IMR-90 (cell line): ENCODE measurements at regions not wholly inside any gene's neighbourhood (a gene's known extent, or its start where the extent isn't known, plus 50 kb on each side); places are given as distances from the start of the nearest gene placed in this dataset.

ENCODE experiments used
- ATAC-seq: fragments of 200-7000 bp; cut with Tn5 transposase; 2 replicates; pipeline ENCODE4 v1.9.1; 2020; ENCODE audit warnings: low read depth, mild to moderate bottlenecking, moderate library complexity
- BruUV-seq: library from RNA; stranded (reverse); fragments of 400-500 nt; replicated peaks from 2 replicates; lab custom pipeline; 2021; lab: Mats Ljungman, UMichigan
- CTCF ChIA-PET: fragments of 300-600 bp; formaldehyde crosslinking; extraction: SDS; loops from one replicate; lab custom pipeline; 2021; ENCODE audit warnings: antibody characterized with exemption; lab: Yijun Ruan, JAX
- POLR2A ChIA-PET: fragments of 300-600 bp; sonication (Branson Sonifier 250); formaldehyde crosslinking; loops from one replicate; lab custom pipeline; 2022; ENCODE audit warnings: antibody characterized with exemption; ENCODE audit not compliant: unreplicated experiment; lab: Charles Lee
- DNase-seq: peaks from one replicate; pipeline ENCODE4 v3.0.0; 2013
- H2AFZ ChIP-seq: replicated peaks from 2 replicates; pipeline ENCODE3; 2013; ENCODE audit warnings: low read length, mild to moderate bottlenecking; ENCODE audit not compliant: poor library complexity
- H2AK5ac ChIP-seq: 2 replicates; pipeline ENCODE4 v1.6.1; 2013; ENCODE audit warnings: low read depth, low read length, inconsistent platforms
- H2AK9ac ChIP-seq: replicated peaks from 2 replicates; pipeline ENCODE3; 2013; ENCODE audit warnings: mild to moderate bottlenecking, low read depth, low read length, moderate library complexity; ENCODE audit not compliant: poor library complexity
- H2BK120ac ChIP-seq: 2 replicates; pipeline ENCODE4 v1.6.1; 2013; ENCODE audit warnings: low read depth, low read length, inconsistent platforms
- H2BK15ac ChIP-seq: 3 replicates; pipeline ENCODE4 v1.6.1; 2013; ENCODE audit warnings: low read depth, low read length, inconsistent platforms
- H2BK20ac ChIP-seq: 2 replicates; pipeline ENCODE4 v1.6.1; 2013; ENCODE audit warnings: low read depth, mild to moderate bottlenecking, inconsistent platforms, low read length, moderate library complexity
- H2BK5ac ChIP-seq: 2 replicates; pipeline ENCODE4 v1.6.1; 2013; ENCODE audit warnings: mild to moderate bottlenecking, low read depth, low read length, inconsistent platforms; ENCODE audit not compliant: poor library complexity, severe bottlenecking
- H3K14ac ChIP-seq: replicated peaks from 2 replicates; pipeline ENCODE4 v1.6.1; 2013; ENCODE audit warnings: low read depth, low read length, inconsistent platforms
- H3K18ac ChIP-seq: 2 replicates; pipeline ENCODE4 v1.6.1; 2013; ENCODE audit warnings: low read depth, low read length, control low read depth
- H3K23ac ChIP-seq: 2 replicates; pipeline ENCODE4 v1.6.1; 2013; ENCODE audit warnings: low read depth, low read length, inconsistent platforms
- H3K27ac ChIP-seq: 2 replicates; pipeline ENCODE4 v1.5.1; 2013; ENCODE audit warnings: mild to moderate bottlenecking, control low read depth, low read length; ENCODE audit not compliant: insufficient read depth
- H3K27me3 ChIP-seq: 2 replicates; pipeline ENCODE4 v1.6.1; 2013; ENCODE audit warnings: low read length; ENCODE audit not compliant: control insufficient read depth, insufficient read depth
- H3K36me3 ChIP-seq: 2 replicates; pipeline ENCODE4 v1.6.1; 2013; ENCODE audit warnings: low read length, mixed read lengths; ENCODE audit not compliant: control insufficient read depth, insufficient read depth
- H3K4ac ChIP-seq: 2 replicates; pipeline ENCODE4 v1.6.1; 2013; ENCODE audit warnings: low read depth, low read length, inconsistent platforms
- H3K4me1 ChIP-seq: 2 replicates; pipeline ENCODE4 v1.6.1; 2013; ENCODE audit warnings: low read length, mixed read lengths; ENCODE audit not compliant: control insufficient read depth, insufficient read depth
- H3K4me2 ChIP-seq: 2 replicates; pipeline ENCODE4 v1.6.1; 2013; ENCODE audit warnings: low read depth, mild to moderate bottlenecking, control low read depth, low read length, moderate library complexity
- H3K4me3 ChIP-seq: 2 replicates; pipeline ENCODE4 v1.5.1; 2013; ENCODE audit warnings: low read depth, mild to moderate bottlenecking, control low read depth, low read length, moderate library complexity; ENCODE audit not compliant: insufficient read depth
- H3K56ac ChIP-seq: 2 replicates; pipeline ENCODE4 v1.6.1; 2013; ENCODE audit warnings: low read length, inconsistent platforms; ENCODE audit not compliant: insufficient read depth; ENCODE audit errors: extremely low read depth
- H3K79me1 ChIP-seq, 2 experiments: 2 replicates each; pipeline ENCODE4 v1.6.1; 2013; ENCODE audit warnings: low read length in 2 of 2, inconsistent platforms in 1 of 2, low read depth in 1 of 2
- H3K9ac ChIP-seq: 2 replicates; pipeline ENCODE4 v1.6.1; 2013; ENCODE audit warnings: low read depth, low read length, control low read depth
- H3K9me1 ChIP-seq: 2 replicates; pipeline ENCODE4 v1.6.1; 2013; ENCODE audit warnings: low read length, inconsistent platforms; ENCODE audit not compliant: insufficient read depth
- H3K9me3 ChIP-seq: 2 replicates; pipeline ENCODE4 v1.6.1; 2013; ENCODE audit warnings: low read length; ENCODE audit not compliant: control insufficient read depth, insufficient read depth
- H4K20me1 ChIP-seq: 2 replicates; pipeline ENCODE4 v1.6.1; 2013; ENCODE audit warnings: low read length, inconsistent platforms; ENCODE audit not compliant: insufficient read depth
- H4K5ac ChIP-seq: 2 replicates; pipeline ENCODE4 v1.6.1; 2013; ENCODE audit warnings: mild to moderate bottlenecking, low read depth, low read length, control low read depth
- H4K8ac ChIP-seq, 2 experiments: 2 replicates each; pipeline ENCODE4 v1.6.1; 2013; ENCODE audit warnings: low read depth in 2 of 2, low read length in 2 of 2, control low read depth in 1 of 2, inconsistent platforms in 1 of 2
- H4K91ac ChIP-seq: 2 replicates; pipeline ENCODE4 v1.6.1; 2013; ENCODE audit warnings: low read depth, low read length, inconsistent platforms; ENCODE audit not compliant: insufficient read depth
- BHLHE40 ChIP-seq: fragments of 150-350 bp; IDR thresholded peaks from 2 replicates; pipeline ENCODE4 v1.6.1; 2016; ENCODE audit warnings: mild to moderate bottlenecking, low read depth, low read length
- FOS ChIP-seq: fragments of 150-350 bp; IDR thresholded peaks from 2 replicates; pipeline ENCODE4 v1.6.1; 2016; ENCODE audit warnings: low read depth, low read length
- WGBS, 2 experiments: methylation state at CpG; one replicate each; pipeline versions ENCODE4 v1.1.5 to v1.1.7; 2013; ENCODE audit warnings: missing lambda C conversion rate in 2 of 2; ENCODE audit not compliant: insufficient read length in 1 of 2; ENCODE audit errors: extremely low coverage in 2 of 2; 5-methylcytosine and 5-hydroxymethylcytosine counted together
- dilution Hi-C: fragments of 300-500 bp; cut with HindIII; formaldehyde crosslinking; loops from one replicate; pipeline ENCODE4 v1.14.3; 2018; ENCODE audit warnings: low sequenced_read_pairs; ENCODE audit not compliant: unreplicated experiment
- in situ Hi-C: fragments of 300-500 bp; cut with MboI; formaldehyde crosslinking; loops from 3 replicates; pipeline ENCODE4 v1.14.3; 2019; ENCODE audit warnings: low sequenced_read_pairs, inconsistent platforms, mixed read lengths
- intact Hi-C: fragments of 100-400 bp; cut with micrococcal nuclease; formaldehyde crosslinking; loops from 2 replicates; pipeline ENCODE4 v1.10.0; 2022
- TF ChIP-seq, protein P1 (sequence below): fragments of 150-350 bp; IDR thresholded peaks from 2 replicates; pipeline ENCODE4 v1.6.1; 2016; ENCODE audit warnings: low read depth, mild to moderate bottlenecking, low read length, moderate library complexity, borderline replicate concordance

DNA sequence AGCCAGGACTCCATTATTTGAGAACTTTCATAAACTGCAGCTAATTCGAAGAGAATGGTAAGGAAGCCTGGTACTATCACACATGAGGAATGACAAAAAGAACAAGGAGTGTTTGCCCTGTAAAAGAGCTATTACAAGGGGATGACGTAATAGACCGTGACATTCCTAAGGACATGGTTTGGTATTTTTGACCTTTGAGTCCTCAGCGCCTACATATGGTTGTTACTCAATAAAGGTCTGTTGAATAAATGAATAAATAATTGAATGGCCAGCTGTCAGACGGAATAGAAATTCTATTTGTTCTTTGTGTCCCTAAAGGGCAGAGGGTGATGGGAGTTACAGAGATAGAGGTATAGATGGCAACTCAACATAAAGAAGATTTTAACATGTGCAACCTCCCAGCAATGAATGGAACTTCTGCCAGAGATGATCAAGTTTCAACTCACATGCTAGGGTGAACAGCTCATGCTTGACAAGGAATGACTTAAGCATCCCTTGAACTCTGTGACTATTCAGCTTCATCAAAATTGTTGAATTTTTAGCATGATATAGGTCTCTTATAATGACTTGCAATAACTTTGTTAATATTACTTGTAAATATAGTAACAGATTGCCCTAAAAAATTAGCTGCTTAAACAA lies 115.4 kb downstream of the TENT5A start:
- H3K36me3 ChIP-seq, result no peaks in the 10 kb centered on the region
- H4K5ac ChIP-seq, result no peak overlapping the region
- DNase-seq (peak; percentile 57), ATAC-seq (no peak)
- H4K8ac ChIP-seq, result no peak overlapping the region
- H3K4ac ChIP-seq, result no peak overlapping the region
- H2AK5ac ChIP-seq, result no peak overlapping the region
- CTCF ChIA-PET, result no interaction called here
- no peak overlapping the region for H3K27ac ChIP-seq
- TF ChIP-seq, protein P1, sequence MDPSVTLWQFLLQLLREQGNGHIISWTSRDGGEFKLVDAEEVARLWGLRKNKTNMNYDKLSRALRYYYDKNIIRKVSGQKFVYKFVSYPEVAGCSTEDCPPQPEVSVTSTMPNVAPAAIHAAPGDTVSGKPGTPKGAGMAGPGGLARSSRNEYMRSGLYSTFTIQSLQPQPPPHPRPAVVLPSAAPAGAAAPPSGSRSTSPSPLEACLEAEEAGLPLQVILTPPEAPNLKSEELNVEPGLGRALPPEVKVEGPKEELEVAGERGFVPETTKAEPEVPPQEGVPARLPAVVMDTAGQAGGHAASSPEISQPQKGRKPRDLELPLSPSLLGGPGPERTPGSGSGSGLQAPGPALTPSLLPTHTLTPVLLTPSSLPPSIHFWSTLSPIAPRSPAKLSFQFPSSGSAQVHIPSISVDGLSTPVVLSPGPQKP, result no peak
- TF ChIP-seq BHLHE40 (peak; percentile 53; the same call in 1 of the 2 replicates), FOS (no peak)
- H3K23ac ChIP-seq, result no peak overlapping the region
- no peak overlapping the region for H3K18ac ChIP-seq
- no peak overlapping the region for H3K9ac ChIP-seq
- POLR2A ChIA-PET, result no interaction called here
- no peak overlapping the region for H4K91ac ChIP-seq
- H4K20me1 ChIP-seq, result no peaks in the 10 kb centered on the region
- intact Hi-C loops, result no loop called here
- no peaks in the 10 kb centered on the region for H3K79me1 ChIP-seq
- H3K9me3 ChIP-seq, result no peaks in the 10 kb centered on the region
- H2BK120ac ChIP-seq, result no peak overlapping the region
- H3K14ac ChIP-seq, result no peak overlapping the region
- no peak overlapping the region for H2AFZ ChIP-seq
- no peak overlapping the region for H3K56ac ChIP-seq
- H3K9me1 ChIP-seq, result no peaks in the 10 kb centered on the region
- H2BK15ac ChIP-seq, result no peak overlapping the region
- dilution Hi-C loops, result no loop called here
- WGBS, 2 experiments, result 83% methylated on average over 3 of the region's 5 CpGs; no CpG with 5 or more reads in 1 of the 2 experiments
- no peaks in the 10 kb centered on the region for H3K27me3 ChIP-seq
- H2BK5ac ChIP-seq, result no peak overlapping the region
- in situ Hi-C loops, result no loop called here
- BruUV-seq, result no TSS peak
- H3K4me3 ChIP-seq, result no peak overlapping the region
- no peaks in the 10 kb centered on the region; the same call in 1 of the 2 replicates for H3K4me1 ChIP-seq
- no peak overlapping the region for H3K4me2 ChIP-seq
- H2BK20ac ChIP-seq, result no peak overlapping the region
- no peak overlapping the region for H2AK9ac ChIP-seq
